DOHH2 (cell line): ENCODE measurements at regions not wholly inside any gene's neighbourhood (a gene's known extent, or its start where the extent isn't known, plus 50 kb on each side); places are given as distances from the start of the nearest gene placed in this dataset.
A peak's percentile ranks its signal among the peaks of the same experiment; 100 is the strongest.

Experiments
- H3F3A ChIP-seq: fragments of 200-600 bp; sonication (generic), shearing (Covaris generic); 2 replicates; pipeline ENCODE4 v1.6.0; 2016; ENCODE audit warnings: antibody characterized with exemption, mild to moderate bottlenecking; ENCODE audit not compliant: control insufficient read depth, insufficient read depth
- H3K27ac ChIP-seq: fragments of 200-600 bp; sonication (generic); 2 replicates; pipeline ENCODE4 v1.5.1; 2014; ENCODE audit warnings: low read depth, mild to moderate bottlenecking, low read length, moderate library complexity
- H3K27me3 ChIP-seq: fragments of 200-600 bp; sonication (generic); 2 replicates; pipeline ENCODE4 v1.6.1; 2014; ENCODE audit warnings: mild to moderate bottlenecking, low read length, mixed read lengths; ENCODE audit not compliant: control insufficient read depth
- H3K36me3 ChIP-seq: fragments of 200-600 bp; sonication (generic); 2 replicates; pipeline ENCODE4 v1.6.1; 2014; ENCODE audit warnings: mild to moderate bottlenecking, low read length, moderate library complexity, mixed read lengths; ENCODE audit not compliant: control insufficient read depth
- H3K4me1 ChIP-seq: fragments of 200-600 bp; sonication (generic); 2 replicates; pipeline ENCODE4 v1.6.1; 2014; ENCODE audit warnings: mild to moderate bottlenecking, low read length, mixed read lengths; ENCODE audit not compliant: control insufficient read depth
- H3K4me2 ChIP-seq: fragments of 200-600 bp; sonication (generic); 2 replicates; pipeline ENCODE4 v1.6.0; 2014; ENCODE audit warnings: mild to moderate bottlenecking, low read length, moderate library complexity
- H3K4me3 ChIP-seq: fragments of 200-600 bp; sonication (generic); 2 replicates; pipeline ENCODE4 v1.5.1; 2014; ENCODE audit warnings: mild to moderate bottlenecking, low read length, mixed read lengths
- H3K79me2 ChIP-seq: fragments of 200-600 bp; sonication (generic); 2 replicates; pipeline ENCODE4 v1.6.1; 2014; ENCODE audit warnings: mild to moderate bottlenecking, low read length, mixed read lengths; ENCODE audit not compliant: control insufficient read depth
- H3K9me2 ChIP-seq: fragments of 200-600 bp; sonication (generic); replicated peaks from 2 replicates; pipeline ENCODE4 v1.6.1; 2014; ENCODE audit warnings: mild to moderate bottlenecking, low read length, mixed read lengths; ENCODE audit not compliant: control insufficient read depth
- H3K9me3 ChIP-seq: fragments of 200-600 bp; sonication (generic); 2 replicates; pipeline ENCODE4 v1.6.1; 2014; ENCODE audit warnings: antibody characterized with exemption, low read length, mixed read lengths; ENCODE audit not compliant: control insufficient read depth, insufficient read depth
- H4K20me1 ChIP-seq: fragments of 200-600 bp; sonication (generic); 2 replicates; pipeline ENCODE4 v1.6.0; 2014; ENCODE audit warnings: low read depth, mild to moderate bottlenecking, antibody characterized with exemption, low read length, moderate library complexity; ENCODE audit not compliant: control insufficient read depth, insufficient read depth
- CTCF ChIP-seq: fragments of 200-600 bp; sonication (generic); IDR thresholded peaks from one replicate; pipeline ENCODE4 v1.5.1; 2014; ENCODE audit warnings: antibody characterized with exemption, mild to moderate bottlenecking, low read depth, low read length; ENCODE audit not compliant: poor library complexity, severe bottlenecking
- EZH2phosphoT487 ChIP-seq: fragments of 200-600 bp; sonication (generic); IDR thresholded peaks from 2 replicates; pipeline ENCODE4 v1.6.1; 2017; ENCODE audit warnings: borderline replicate concordance, mild to moderate bottlenecking, antibody characterized with exemption, low read length, moderate library complexity, mixed read lengths

GRCh38 chr1:229856009-229856650 is 210.9 kb upstream of the GALNT2 start:
- H3K4me2 ChIP-seq: peak overlapping the region; percentile 93

GRCh38 chr1:229857585-229857984 is 209.5 kb upstream of the GALNT2 start:
- Histone ChIP-seq H3K4me3 (no peak overlapping the region), H3K27me3 (peaks cover 5% of the 10 kb centered on the region; the same call in 1 of the 2 replicates), H3K4me1 (peaks cover 15% of the 10 kb centered on the region), H3K27ac (no peak overlapping the region), H3F3A (no peaks in the 10 kb centered on the region), H3K36me3 (no peaks in the 10 kb centered on the region), H4K20me1 (no peaks in the 10 kb centered on the region), H3K9me2 (no peaks in the 10 kb centered on the region), H3K79me2 (no peaks in the 10 kb centered on the region), H3K9me3 (no peaks in the 10 kb centered on the region), H3K4me2 (no peak overlapping the region)
- TF ChIP-seq CTCF: no peak
- TF ChIP-seq EZH2phosphoT487: no peak

More at GRCh38 chr1:229856009-229856650, 210.9 kb upstream of the GALNT2 start:
- Histone ChIP-seq H4K20me1 (no peaks in the 10 kb centered on the region), H3K4me3 (peak overlapping the region; percentile 72), H3K27ac (peak overlapping the region; percentile 57), H3K36me3 (no peaks in the 10 kb centered on the region), H3K27me3 (peaks cover 3% of the 10 kb centered on the region; the same call in 1 of the 2 replicates), H3K79me2 (no peaks in the 10 kb centered on the region), H3F3A (no peaks in the 10 kb centered on the region), H3K4me1 (peaks cover 15% of the 10 kb centered on the region), H3K9me2 (no peaks in the 10 kb centered on the region), H3K9me3 (no peaks in the 10 kb centered on the region)
- TF ChIP-seq CTCF (no peak), EZH2phosphoT487 (no peak)

- Histone ChIP-seq H3K36me3 (no peaks in the 10 kb centered on the region), H3K27ac (no peak overlapping the region), H3K4me2 (no peak overlapping the region), H3F3A (no peaks in the 10 kb centered on the region), H4K20me1 (no peaks in the 10 kb centered on the region), H3K4me3 (no peak overlapping the region), H3K27me3 (peaks cover 5% of the 10 kb centered on the region; the same call in 1 of the 2 replicates), H3K4me1 (peaks cover 15% of the 10 kb centered on the region), H3K9me2 (no peaks in the 10 kb centered on the region), H3K79me2 (no peaks in the 10 kb centered on the region), H3K9me3 (no peaks in the 10 kb centered on the region)
- TF ChIP-seq CTCF: no peak
- TF ChIP-seq EZH2phosphoT487: no peak
These were observed 208.0 kb upstream of the GALNT2 start for GRCh38 chr1:229859026-229859425.
